PC-9 (cell line): ENCODE measurements at regions not wholly inside any gene's neighbourhood (a gene's known extent, or its start where the extent isn't known, plus 50 kb on each side); places are given as distances from the start of the nearest gene placed in this dataset.

Experiments used
- EZH2 ChIP-seq: fragments of 200-600 bp; sonication (generic); IDR thresholded peaks from 2 replicates; pipeline ENCODE4 v1.8.0; 2017; ENCODE audit warnings: antibody characterized with exemption, low read depth
- TF ChIP-seq, protein P1 (sequence below): fragments of 200-600 bp; sonication (generic); conservative IDR thresholded peaks from 2 replicates; pipeline ENCODE4 v1.6.1; 2017; ENCODE audit warnings: mixed run types, antibody characterized with exemption, mild to moderate bottlenecking, moderate library complexity

- TF ChIP-seq, protein P1, sequence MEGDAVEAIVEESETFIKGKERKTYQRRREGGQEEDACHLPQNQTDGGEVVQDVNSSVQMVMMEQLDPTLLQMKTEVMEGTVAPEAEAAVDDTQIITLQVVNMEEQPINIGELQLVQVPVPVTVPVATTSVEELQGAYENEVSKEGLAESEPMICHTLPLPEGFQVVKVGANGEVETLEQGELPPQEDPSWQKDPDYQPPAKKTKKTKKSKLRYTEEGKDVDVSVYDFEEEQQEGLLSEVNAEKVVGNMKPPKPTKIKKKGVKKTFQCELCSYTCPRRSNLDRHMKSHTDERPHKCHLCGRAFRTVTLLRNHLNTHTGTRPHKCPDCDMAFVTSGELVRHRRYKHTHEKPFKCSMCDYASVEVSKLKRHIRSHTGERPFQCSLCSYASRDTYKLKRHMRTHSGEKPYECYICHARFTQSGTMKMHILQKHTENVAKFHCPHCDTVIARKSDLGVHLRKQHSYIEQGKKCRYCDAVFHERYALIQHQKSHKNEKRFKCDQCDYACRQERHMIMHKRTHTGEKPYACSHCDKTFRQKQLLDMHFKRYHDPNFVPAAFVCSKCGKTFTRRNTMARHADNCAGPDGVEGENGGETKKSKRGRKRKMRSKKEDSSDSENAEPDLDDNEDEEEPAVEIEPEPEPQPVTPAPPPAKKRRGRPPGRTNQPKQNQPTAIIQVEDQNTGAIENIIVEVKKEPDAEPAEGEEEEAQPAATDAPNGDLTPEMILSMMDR: no peak
- TF ChIP-seq EZH2: no peak
Observed at GRCh38 chr11:37612146-37612545, 1014.1 kb upstream of the RAG2 start.
